BE2C (cell line): ENCODE measurements at regions not wholly inside any gene's neighbourhood (a gene's known extent, or its start where the extent isn't known, plus 50 kb on each side); places are given as distances from the start of the nearest gene placed in this dataset.

Source experiments
- DNase-seq: peaks from one replicate; pipeline ENCODE4 v3.0.0-alpha.2; 2020
- H3K27me3 ChIP-seq: fragments of 250-450 bp; sonication (Bioruptor Pico); 2 replicates; pipeline ENCODE4 v1.5.1; 2020; ENCODE audit warnings: mild to moderate bottlenecking
- H3K36me3 ChIP-seq: fragments of 250-450 bp; sonication (Bioruptor Pico); 2 replicates; pipeline ENCODE4 v1.5.1; 2020; ENCODE audit warnings: mild to moderate bottlenecking
- H3K4me1 ChIP-seq: fragments of 250-450 bp; sonication (Bioruptor Pico); 2 replicates; pipeline ENCODE4 v1.5.1; 2020
- H3K4me3 ChIP-seq: 2 replicates; pipeline ENCODE4 v1.5.1; 2011; ENCODE audit warnings: low read depth, low read length
- H3K9me3 ChIP-seq: fragments of 250-450 bp; sonication (Bioruptor Pico); 2 replicates; pipeline ENCODE4 v1.5.1; 2020
- CTCF ChIP-seq: IDR thresholded peaks from 2 replicates; pipeline ENCODE4 v1.5.1; 2012; ENCODE audit warnings: mild to moderate bottlenecking, low read depth, low read length

- H3K27me3 ChIP-seq = no peaks in the 10 kb centered on the region
These were observed 149.5 kb upstream of the RPS6KA2 start for GRCh38 chr6:166776571-166776970.

GRCh38 chr6:166775923-166776220, 148.8 kb upstream of the RPS6KA2 start:
- H3K36me3 ChIP-seq = no peaks in the 10 kb centered on the region
- H3K4me1 ChIP-seq = peaks cover 5% of the 10 kb centered on the region; the same call in 1 of the 2 replicates
- no peak for DNase-seq
- H3K27me3 ChIP-seq = no peaks in the 10 kb centered on the region
- H3K9me3 ChIP-seq = no peaks in the 10 kb centered on the region
- H3K4me3 ChIP-seq = no peak overlapping the region
- no peak for TF ChIP-seq CTCF

More at GRCh38 chr6:166776571-166776970, 149.5 kb upstream of the RPS6KA2 start:
- Histone ChIP-seq H3K9me3 (no peaks in the 10 kb centered on the region), H3K4me1 (peaks cover 5% of the 10 kb centered on the region; the same call in 1 of the 2 replicates), H3K36me3 (no peaks in the 10 kb centered on the region), H3K4me3 (no peak overlapping the region)
- no peak for TF ChIP-seq CTCF
- no peak for DNase-seq

- H3K9me3 ChIP-seq = no peaks in the 10 kb centered on the region
- H3K4me3 ChIP-seq = no peak overlapping the region
- H3K4me1 ChIP-seq = peaks cover 5% of the 10 kb centered on the region; the same call in 1 of the 2 replicates
- H3K36me3 ChIP-seq = no peaks in the 10 kb centered on the region
- H3K27me3 ChIP-seq = no peaks in the 10 kb centered on the region
- DNase-seq = peak; percentile 62
- TF ChIP-seq CTCF = peak; percentile 90
These were observed 148.3 kb upstream of the RPS6KA2 start for GRCh38 chr6:166775180-166775922.

DNA sequence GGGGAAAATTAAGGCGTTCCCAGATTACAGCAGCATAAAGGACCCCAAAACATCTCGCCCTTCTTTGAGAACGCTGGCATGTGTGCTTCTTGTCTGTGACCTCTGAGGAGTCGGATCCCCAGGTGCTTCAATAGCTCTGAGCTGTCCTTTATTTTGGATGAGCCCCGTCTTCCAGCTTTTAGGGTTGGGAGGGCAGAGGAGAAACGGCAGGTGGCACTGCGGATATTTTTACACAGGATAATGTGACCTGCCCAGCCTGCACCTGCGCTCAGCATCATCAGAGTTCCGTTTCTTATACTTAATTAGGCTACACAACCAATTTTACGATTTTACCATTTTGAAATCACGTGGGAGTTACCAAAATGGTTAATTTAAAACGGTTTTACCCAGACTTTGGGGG, 147.7 kb upstream of the RPS6KA2 start:
- Histone ChIP-seq H3K9me3 (no peaks in the 10 kb centered on the region), H3K4me1 (peaks cover 5% of the 10 kb centered on the region; the same call in 1 of the 2 replicates), H3K4me3 (no peak overlapping the region), H3K36me3 (no peaks in the 10 kb centered on the region), H3K27me3 (no peaks in the 10 kb centered on the region)
- no peak for TF ChIP-seq CTCF
- DNase-seq = no peak

- Histone ChIP-seq H3K36me3 (no peaks in the 10 kb centered on the region), H3K9me3 (no peaks in the 10 kb centered on the region), H3K27me3 (no peaks in the 10 kb centered on the region), H3K4me1 (peaks cover 5% of the 10 kb centered on the region; the same call in 1 of the 2 replicates), H3K4me3 (no peak overlapping the region)
- no peak for DNase-seq
- no peak for TF ChIP-seq CTCF
These were observed 147.2 kb upstream of the RPS6KA2 start for GRCh38 chr6:166774292-166774691.

DNA sequence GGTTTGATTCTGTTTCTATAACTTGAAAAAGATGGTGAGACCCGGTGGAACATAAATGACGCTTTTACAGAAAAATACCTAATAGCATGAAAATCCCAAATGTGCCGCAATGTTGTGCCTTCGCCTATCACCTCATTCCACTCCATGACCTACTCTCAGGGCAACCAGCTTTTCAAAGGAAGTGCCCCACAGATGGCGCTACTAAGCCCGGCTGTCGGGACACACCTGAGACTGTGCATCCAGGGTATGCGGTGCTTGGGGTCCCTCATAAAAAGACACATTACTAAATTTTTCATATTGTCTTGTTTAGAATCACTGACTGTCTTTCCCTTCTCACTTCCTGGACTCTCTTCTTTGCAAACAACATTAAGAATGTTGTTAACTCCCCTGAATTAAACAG, 145.5 kb upstream of the RPS6KA2 start:
- peak; percentile 44 for TF ChIP-seq CTCF
- H3K27me3 ChIP-seq = no peaks in the 10 kb centered on the region
- H3K36me3 ChIP-seq = no peaks in the 10 kb centered on the region
- DNase-seq = no peak
- no peak overlapping the region for H3K4me3 ChIP-seq
- peaks cover 5% of the 10 kb centered on the region; the same call in 1 of the 2 replicates for H3K4me1 ChIP-seq
- H3K9me3 ChIP-seq = no peaks in the 10 kb centered on the region
